Kasumi-1 (cell line): ENCODE measurements at regions not wholly inside any gene's neighbourhood (a gene's known extent, or its start where the extent isn't known, plus 50 kb on each side); places are given as distances from the start of the nearest gene placed in this dataset.

ENCODE experiments used
- DNase-seq, 2 experiments: peaks; one replicate each; lab custom pipeline; 2025; lab: John Stamatoyannopoulos, UW

- no peak for DNase-seq
Measured at GRCh38 chrX:78213331-78213730, 73.9 kb upstream of the TAF9B start.

GRCh38 chrX:78199851-78200250 is 60.4 kb upstream of the TAF9B start:
- peak; percentile 38 to 57 for DNase-seq
